IgD-negative memory B cell (primary cell): ENCODE measurements at regions not wholly inside any gene's neighbourhood (a gene's known extent, or its start where the extent isn't known, plus 50 kb on each side); places are given as distances from the start of the nearest gene placed in this dataset.

Experiments
- H3K27ac Mint-ChIP-seq, 3 donors: one replicate each; pipeline ENCODE4 v1.8.0; 2020 to 2022; ENCODE audit warnings: mild to moderate bottlenecking in 3 of 3, mixed read lengths in 3 of 3, moderate library complexity in 1 of 3
- H3K27me3 Mint-ChIP-seq: one replicate; pipeline ENCODE4 v1.8.0; 2021; ENCODE audit warnings: mixed read lengths
- H3K36me3 Mint-ChIP-seq: one replicate; pipeline ENCODE4 v1.8.0; 2020; ENCODE audit warnings: mild to moderate bottlenecking, mixed read lengths
- H3K4me1 Mint-ChIP-seq, 3 donors: one replicate each; pipeline ENCODE4 v1.8.0; 2020 to 2022; ENCODE audit warnings: mixed read lengths in 3 of 3, mild to moderate bottlenecking in 1 of 3
- H3K4me3 Mint-ChIP-seq, 4 donors: one replicate each; pipeline ENCODE4 v1.8.0; 2020 to 2022; ENCODE audit warnings: mild to moderate bottlenecking in 4 of 4, mixed read lengths in 4 of 4, moderate library complexity in 3 of 4
- H3K9me3 Mint-ChIP-seq, 3 donors: one replicate each; pipeline ENCODE4 v1.8.0; 2020 to 2021; ENCODE audit warnings: mixed read lengths in 3 of 3, mild to moderate bottlenecking in 1 of 3

DNA sequence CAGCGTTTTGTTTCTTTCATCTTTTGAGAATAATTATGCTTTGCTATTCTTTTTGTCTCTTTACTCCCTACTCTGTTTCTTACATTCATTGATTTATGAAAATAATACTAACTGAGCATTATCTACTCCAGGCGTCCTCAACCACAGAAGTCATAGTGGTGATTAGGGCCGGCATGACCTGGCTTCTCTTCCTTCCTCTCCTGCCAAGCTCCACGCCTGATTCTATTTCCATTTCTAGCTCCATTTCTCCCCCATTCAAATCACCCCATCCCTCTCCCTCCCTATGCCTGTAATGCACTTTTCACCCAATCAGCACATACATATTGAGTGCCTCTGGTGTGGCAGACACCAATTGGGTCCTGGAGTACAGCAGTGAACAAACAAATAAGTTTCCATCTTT is 183.2 kb upstream of the GPR12 start:
- Mint-ChIP-seq H3K36me3 (no peaks in the 10 kb centered on the region), H3K4me1 (no peaks in the 10 kb centered on the region), H3K27ac (no peak overlapping the region), H3K4me3 (no peak overlapping the region), H3K9me3 (no peaks in the 10 kb centered on the region), H3K27me3 (peaks cover 5% of the 10 kb centered on the region)

- Mint-ChIP-seq H3K4me3 (no peak overlapping the region), H3K27me3 (peaks cover 5% of the 10 kb centered on the region), H3K36me3 (no peaks in the 10 kb centered on the region), H3K4me1 (no peaks in the 10 kb centered on the region), H3K9me3 (no peaks in the 10 kb centered on the region), H3K27ac (no peak overlapping the region)
Measured at GRCh38 chr13:26942184-26942583, 181.6 kb upstream of the GPR12 start.

GRCh38 chr13:26941345-26942174 is 181.0 kb upstream of the GPR12 start:
- Mint-ChIP-seq H3K36me3 (no peaks in the 10 kb centered on the region), H3K4me3 (no peak overlapping the region)

GRCh38 chr13:26934096-26934495 is 173.5 kb upstream of the GPR12 start:
- no peaks in the 10 kb centered on the region for H3K4me1 Mint-ChIP-seq
- peaks cover 3% of the 10 kb centered on the region for H3K36me3 Mint-ChIP-seq
- no peak overlapping the region for H3K4me3 Mint-ChIP-seq
- peaks cover 0 to 2% (median 0%) of the 10 kb centered on the region in 3 donors for H3K9me3 Mint-ChIP-seq
- H3K27me3 Mint-ChIP-seq: peaks cover 4% of the 10 kb centered on the region
- no peak overlapping the region for H3K27ac Mint-ChIP-seq

More at GRCh38 chr13:26941345-26942174, 181.0 kb upstream of the GPR12 start:
- peaks cover 5% of the 10 kb centered on the region for H3K27me3 Mint-ChIP-seq
- H3K9me3 Mint-ChIP-seq: no peaks in the 10 kb centered on the region
- no peaks in the 10 kb centered on the region for H3K4me1 Mint-ChIP-seq
- no peak overlapping the region for H3K27ac Mint-ChIP-seq

GRCh38 chr13:26932465-26932864 is 171.9 kb upstream of the GPR12 start:
- Mint-ChIP-seq H3K27ac (no peak overlapping the region), H3K4me1 (no peaks in the 10 kb centered on the region), H3K9me3 (peaks cover 0 to 2% (median 0%) of the 10 kb centered on the region in 3 donors), H3K36me3 (peaks cover 3% of the 10 kb centered on the region), H3K27me3 (peaks cover 4% of the 10 kb centered on the region), H3K4me3 (no peak overlapping the region)

DNA sequence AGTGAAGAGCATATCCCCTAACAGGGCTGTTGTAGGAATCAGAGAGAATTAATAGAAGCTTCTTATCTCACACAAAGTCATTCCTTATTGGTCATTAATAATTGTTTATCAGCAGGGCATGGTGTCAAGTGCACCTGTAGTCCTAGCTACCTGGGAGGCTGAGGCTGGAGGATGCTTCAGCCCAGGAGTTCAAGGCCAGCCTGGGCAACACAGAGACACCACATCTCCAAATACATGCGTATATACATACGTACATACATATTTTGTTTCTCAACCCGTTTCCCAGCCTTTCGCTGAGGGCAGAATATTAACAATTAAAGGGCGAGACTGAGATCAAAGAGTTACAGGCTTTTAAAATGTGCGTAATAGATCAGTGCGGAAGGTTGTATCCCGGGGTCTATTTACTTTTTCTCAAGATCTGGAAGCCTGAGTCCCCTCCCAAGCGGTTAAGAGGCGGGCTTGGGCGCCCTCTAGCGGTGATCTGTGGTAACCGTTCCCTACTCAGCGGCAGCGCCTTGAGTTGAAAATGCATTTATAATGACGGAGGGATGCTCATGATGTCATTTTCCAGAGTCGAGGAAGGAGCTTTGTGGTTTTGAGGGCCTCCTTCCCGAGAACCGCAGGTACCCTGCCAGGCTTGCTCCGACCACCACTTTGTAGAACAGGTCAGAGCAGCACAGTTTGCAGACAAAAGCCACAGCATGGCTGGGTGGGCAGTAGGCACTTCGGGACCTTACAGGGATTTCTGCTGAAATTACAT is 169.6 kb upstream of the GPR12 start:
- H3K9me3 Mint-ChIP-seq: no peaks in the 10 kb centered on the region
- no peaks in the 10 kb centered on the region for H3K4me1 Mint-ChIP-seq
- H3K4me3 Mint-ChIP-seq: no peak overlapping the region
- H3K36me3 Mint-ChIP-seq: peaks cover 3% of the 10 kb centered on the region
- no peak overlapping the region for H3K27ac Mint-ChIP-seq
- peaks cover 6% of the 10 kb centered on the region for H3K27me3 Mint-ChIP-seq

DNA sequence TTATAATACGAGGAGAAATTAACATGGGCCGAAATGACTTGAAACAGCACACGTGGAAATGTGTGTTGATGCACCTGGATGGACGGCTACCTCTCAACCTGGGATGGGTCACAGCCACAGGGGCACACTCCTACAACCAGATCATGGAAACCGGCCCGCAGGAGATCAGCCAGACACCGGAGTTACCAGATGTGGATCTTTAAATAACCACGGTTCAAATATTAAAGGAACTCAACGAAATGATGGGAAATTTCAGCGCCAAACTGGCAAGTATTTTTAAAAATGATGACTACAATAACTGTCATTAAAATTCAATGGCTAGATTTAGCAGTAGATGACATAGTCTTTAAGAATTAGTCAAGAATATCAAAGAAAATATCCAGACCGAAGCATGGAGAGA is 166.9 kb upstream of the GPR12 start:
- Mint-ChIP-seq H3K36me3 (no peaks in the 10 kb centered on the region), H3K4me1 (no peaks in the 10 kb centered on the region), H3K4me3 (no peak overlapping the region), H3K9me3 (no peaks in the 10 kb centered on the region), H3K27ac (no peak overlapping the region), H3K27me3 (peaks cover 12% of the 10 kb centered on the region)

DNA sequence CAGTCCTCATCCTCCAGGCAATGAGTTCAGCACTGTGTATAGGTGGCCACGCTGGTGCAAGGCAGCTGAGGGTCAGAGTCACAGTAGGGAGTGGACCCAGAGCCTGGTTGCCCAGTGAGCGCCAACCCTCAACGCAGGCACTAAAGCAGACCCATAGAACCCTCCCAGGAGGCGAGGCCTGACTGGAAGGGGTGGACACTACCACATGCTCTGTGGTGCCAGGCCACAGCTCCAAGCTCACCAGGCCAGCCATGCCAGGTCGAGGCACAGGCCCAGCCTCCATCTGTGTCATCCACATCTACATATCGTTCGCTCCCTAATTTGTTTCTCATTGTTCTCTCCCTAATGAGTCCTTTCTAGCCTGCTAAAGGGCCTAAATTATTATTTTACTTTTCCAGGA is 165.8 kb upstream of the GPR12 start:
- Mint-ChIP-seq H3K27ac (no peak overlapping the region), H3K4me1 (no peaks in the 10 kb centered on the region), H3K27me3 (peaks cover 16% of the 10 kb centered on the region), H3K4me3 (no peak overlapping the region), H3K36me3 (no peaks in the 10 kb centered on the region), H3K9me3 (no peaks in the 10 kb centered on the region)

GRCh38 chr13:26923824-26924605 is 163.4 kb upstream of the GPR12 start:
- no peak overlapping the region for H3K27ac Mint-ChIP-seq
- peaks cover 14% of the 10 kb centered on the region for H3K27me3 Mint-ChIP-seq
- H3K4me1 Mint-ChIP-seq: no peaks in the 10 kb centered on the region
- H3K9me3 Mint-ChIP-seq: no peaks in the 10 kb centered on the region
- no peak overlapping the region for H3K4me3 Mint-ChIP-seq
- H3K36me3 Mint-ChIP-seq: no peaks in the 10 kb centered on the region

DNA sequence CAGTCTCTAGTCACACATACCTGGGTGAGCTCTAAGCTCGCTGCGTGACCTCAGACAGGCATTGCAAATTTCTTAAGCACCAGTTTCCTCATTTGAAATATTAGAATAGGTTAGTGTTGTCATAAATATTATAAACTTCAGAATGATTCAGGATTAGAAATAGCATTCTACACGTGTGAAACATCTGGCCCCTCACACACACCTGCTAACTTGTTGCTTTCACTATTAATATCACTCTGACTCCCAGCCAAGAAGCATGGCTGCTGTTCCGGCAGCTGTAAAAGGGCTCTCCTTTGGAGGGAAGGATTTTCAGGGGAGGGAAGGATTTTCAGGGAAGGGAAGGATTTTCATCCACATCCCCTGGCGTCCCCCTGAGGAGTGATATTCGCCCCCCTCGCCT is 161.3 kb upstream of the GPR12 start:
- peak overlapping the region in 1 of 3 donors; percentile 63 for H3K27ac Mint-ChIP-seq
- peaks cover 14% of the 10 kb centered on the region for H3K27me3 Mint-ChIP-seq
- H3K9me3 Mint-ChIP-seq: peaks cover 0 to 3% (median 0%) of the 10 kb centered on the region in 3 donors
- peak overlapping the region in 1 of 4 donors; percentile 46 for H3K4me3 Mint-ChIP-seq
- no peaks in the 10 kb centered on the region for H3K36me3 Mint-ChIP-seq
- H3K4me1 Mint-ChIP-seq: no peaks in the 10 kb centered on the region

DNA sequence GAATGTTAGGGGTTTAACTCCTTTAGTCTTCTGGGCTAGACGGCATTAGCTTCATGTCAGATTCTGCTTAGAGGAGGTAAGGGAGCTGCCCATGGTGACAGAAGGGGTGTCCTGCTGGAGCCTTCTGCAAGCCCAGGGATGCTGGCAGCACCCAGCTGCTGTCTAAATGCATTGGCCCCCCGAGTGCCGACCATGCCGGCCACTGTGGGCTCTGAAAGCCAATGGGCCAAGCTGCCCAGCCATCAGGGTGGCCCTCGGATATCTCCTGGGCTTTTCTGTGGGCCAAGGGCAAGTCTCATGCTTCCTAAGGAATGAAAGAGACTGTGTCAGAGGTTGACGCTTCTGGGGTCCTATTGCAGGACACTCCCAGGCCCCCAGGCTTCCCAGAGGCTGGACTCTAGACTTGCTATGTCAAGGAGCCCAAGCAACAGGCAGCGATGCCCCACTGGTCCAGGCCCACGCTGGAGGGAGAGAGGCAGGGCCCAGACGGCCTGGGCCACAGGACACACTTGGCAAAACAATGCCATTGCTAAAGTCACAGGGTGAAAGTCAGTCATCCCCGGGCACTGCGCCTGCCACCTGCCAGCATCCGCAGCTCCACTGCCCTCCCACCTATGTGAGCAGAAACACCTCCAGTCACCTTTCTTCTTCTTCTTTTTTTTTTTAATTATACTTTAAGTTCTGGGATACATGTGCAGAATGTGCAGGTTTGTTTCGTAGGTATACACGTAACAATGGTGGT is 160.2 kb upstream of the GPR12 start:
- Mint-ChIP-seq H3K36me3 (no peaks in the 10 kb centered on the region), H3K9me3 (peaks cover 0 to 4% (median 0%) of the 10 kb centered on the region in 3 donors), H3K4me3 (no peak overlapping the region), H3K27ac (no peak overlapping the region), H3K4me1 (no peaks in the 10 kb centered on the region), H3K27me3 (peaks cover 16% of the 10 kb centered on the region)

GRCh38 chr13:26919732-26920131 is 159.1 kb upstream of the GPR12 start:
- Mint-ChIP-seq H3K36me3 (no peaks in the 10 kb centered on the region), H3K27me3 (peaks cover 16% of the 10 kb centered on the region), H3K4me1 (peaks cover 0 to under 1% (median 0%) of the 10 kb centered on the region in 3 donors), H3K27ac (no peak overlapping the region), H3K9me3 (peaks cover 0 to 4% (median 0%) of the 10 kb centered on the region in 3 donors), H3K4me3 (no peak overlapping the region)

DNA sequence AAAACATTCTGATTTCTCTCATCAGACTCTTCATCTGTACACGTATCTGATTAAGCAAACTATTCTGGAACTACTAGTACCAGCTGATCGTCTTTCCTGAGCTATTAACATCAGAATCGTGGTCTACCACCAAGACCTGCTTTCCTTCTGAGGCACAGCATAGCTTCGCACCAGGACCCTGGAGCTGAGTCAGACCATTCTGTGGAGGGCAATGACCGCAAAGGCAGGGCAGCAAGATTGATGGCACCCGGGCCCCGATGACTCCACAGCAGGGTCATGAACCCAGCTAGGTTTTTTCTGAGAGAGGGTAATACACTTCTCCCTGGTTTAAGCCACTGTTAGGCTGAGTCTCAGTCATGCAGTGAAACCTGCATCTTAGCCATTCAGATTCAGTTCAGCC is 158.7 kb upstream of the GPR12 start:
- H3K4me3 Mint-ChIP-seq: no peak overlapping the region
- no peak overlapping the region for H3K27ac Mint-ChIP-seq
- peaks cover 0 to 4% (median 0%) of the 10 kb centered on the region in 3 donors for H3K9me3 Mint-ChIP-seq
- H3K4me1 Mint-ChIP-seq: peaks cover 0 to 3% (median 0%) of the 10 kb centered on the region in 3 donors
- H3K27me3 Mint-ChIP-seq: peaks cover 16% of the 10 kb centered on the region
- H3K36me3 Mint-ChIP-seq: no peaks in the 10 kb centered on the region

DNA sequence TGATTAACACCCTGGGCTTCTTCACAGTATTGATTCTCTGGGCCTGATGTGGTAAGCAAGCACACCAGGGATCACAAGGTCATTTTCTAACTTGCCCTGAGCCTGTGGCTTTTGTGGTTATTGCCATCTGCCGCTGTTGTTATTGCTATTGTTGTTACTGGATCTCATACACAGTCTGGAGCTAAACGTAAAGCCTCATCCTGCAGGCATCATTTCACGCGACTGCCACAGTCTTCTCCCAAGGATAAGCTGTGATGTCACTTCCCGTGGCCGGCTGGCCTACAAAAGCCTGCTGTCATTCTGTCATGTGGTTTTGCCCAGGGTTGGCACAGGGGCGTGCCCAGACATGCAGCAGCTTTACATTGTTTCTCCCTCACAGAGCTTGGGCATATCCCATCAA is 154.0 kb upstream of the GPR12 start:
- Mint-ChIP-seq H3K4me1 (peaks cover 0 to 3% (median 0%) of the 10 kb centered on the region in 3 donors), H3K4me3 (no peak overlapping the region), H3K27me3 (peaks cover 10% of the 10 kb centered on the region), H3K36me3 (no peaks in the 10 kb centered on the region), H3K27ac (no peak overlapping the region), H3K9me3 (peaks cover 0 to 4% (median 0%) of the 10 kb centered on the region in 3 donors)
